GM12872 (cell line): ENCODE measurements at regions not wholly inside any gene's neighbourhood (a gene's known extent, or its start where the extent isn't known, plus 50 kb on each side); places are given as distances from the start of the nearest gene placed in this dataset.

Experiments
- CTCF ChIP-seq: IDR thresholded peaks from 3 replicates; pipeline ENCODE4 v1.5.1; 2011; ENCODE audit warnings: low read depth, mild to moderate bottlenecking, low read length, moderate library complexity; ENCODE audit not compliant: insufficient read depth

- no peak for TF ChIP-seq CTCF
Measured at GRCh38 chr1:69082312-69082711, 485.4 kb upstream of the LRRC7 start.

GRCh38 chr1:69086148-69086547 lies 481.6 kb upstream of the LRRC7 start:
- no peak for TF ChIP-seq CTCF

GRCh38 chr1:69088571-69088970 lies 479.2 kb upstream of the LRRC7 start:
- TF ChIP-seq CTCF, result no peak

GRCh38 chr1:69090170-69090569 lies 477.6 kb upstream of the LRRC7 start:
- TF ChIP-seq CTCF, result no peak

- TF ChIP-seq CTCF, result no peak
Measured at GRCh38 chr1:69090752-69091151, 477.0 kb upstream of the LRRC7 start.

GRCh38 chr1:69103213-69103612 lies 464.5 kb upstream of the LRRC7 start:
- no peak for TF ChIP-seq CTCF

- TF ChIP-seq CTCF, result no peak
Measured at GRCh38 chr1:69103705-69104385, 463.9 kb upstream of the LRRC7 start.
